ENCODE measurements at regions not wholly inside any gene's neighbourhood (a gene's known extent, or its start where the extent isn't known, plus 50 kb on each side); places are given as distances from the start of the nearest gene placed in this dataset.

- H3K4me3 ChIP-seq (ENCODE audit: low read depth, low read length) = no peak overlapping the region
- no peak for TF ChIP-seq CTCF (IDR thresholded peaks at IDR 0.05; ENCODE audit: low read depth, low read length)
Observed at GRCh38 chr20:63127700-63128364, 88.1 kb downstream of the YTHDF1 start.

- H3K4me3 ChIP-seq (ENCODE audit: low read depth, low read length) = no peak overlapping the region
- no peak for TF ChIP-seq CTCF (IDR thresholded peaks at IDR 0.05; ENCODE audit: low read depth, low read length)
Observed at GRCh38 chr20:63126876-63127699, 88.8 kb downstream of the YTHDF1 start.

- no peak overlapping the region for H3K4me3 ChIP-seq (ENCODE audit: low read depth, low read length)
- no peak for TF ChIP-seq CTCF (IDR thresholded peaks at IDR 0.05; ENCODE audit: low read depth, low read length)
Observed at GRCh38 chr20:63125838-63126601, 89.9 kb downstream of the YTHDF1 start.

GRCh38 chr20:63125581-63125837, 90.4 kb downstream of the YTHDF1 start:
- no peak overlapping the region for H3K4me3 ChIP-seq (ENCODE audit: low read depth, low read length)
- TF ChIP-seq CTCF (IDR thresholded peaks at IDR 0.05; ENCODE audit: low read depth, low read length) = no peak

- TF ChIP-seq CTCF (IDR thresholded peaks at IDR 0.05; ENCODE audit: low read depth, low read length) = no peak
- H3K4me3 ChIP-seq (ENCODE audit: low read depth, low read length) = no peak overlapping the region
Observed at GRCh38 chr20:63124782-63125580, 91.0 kb downstream of the YTHDF1 start.

- H3K4me3 ChIP-seq (ENCODE audit: low read depth, low read length) = no peak overlapping the region
- TF ChIP-seq CTCF (IDR thresholded peaks at IDR 0.05; ENCODE audit: low read depth, low read length) = no peak
Observed at GRCh38 chr20:63124092-63124781, 91.7 kb downstream of the YTHDF1 start.
